Endothelial cell of umbilical vein (primary cell): ENCODE measurements at regions not wholly inside any gene's neighbourhood (a gene's known extent, or its start where the extent isn't known, plus 50 kb on each side); places are given as distances from the start of the nearest gene placed in this dataset.

Source experiments
- CTCF ChIP-seq, 2 donors: IDR thresholded peaks; 1 replicate in 1 of 2; 2 replicates in 1 of 2; pipeline ENCODE4 v1.5.1; 2011; ENCODE audit warnings: low read length in 2 of 2, mild to moderate bottlenecking in 2 of 2, moderate library complexity in 2 of 2, control low read depth in 1 of 2, inconsistent platforms in 1 of 2, low read depth in 1 of 2; ENCODE audit not compliant: insufficient read depth in 1 of 2; ENCODE audit errors: extremely low read depth in 1 of 2
- EZH2 ChIP-seq: IDR thresholded peaks from 2 replicates; pipeline ENCODE4 v1.6.1; 2012; ENCODE audit warnings: borderline replicate concordance, low read depth, mild to moderate bottlenecking, moderate library complexity, low read length, inconsistent platforms; ENCODE audit not compliant: severe bottlenecking
- MAX ChIP-seq: IDR thresholded peaks from 2 replicates; pipeline ENCODE4 v1.6.1; 2011; ENCODE audit not compliant: insufficient read depth, insufficient read length
- POLR2A ChIP-seq: IDR thresholded peaks from 2 replicates; pipeline ENCODE4 v1.6.1; 2012; ENCODE audit warnings: low read depth, mild to moderate bottlenecking, control low read depth, low read length
- POLR2AphosphoS5 ChIP-seq: IDR thresholded peaks from 2 replicates; pipeline ENCODE4 v1.6.1; 2012; ENCODE audit warnings: low read depth, mild to moderate bottlenecking, control low read depth, low read length, moderate library complexity; ENCODE audit not compliant: insufficient read depth

GRCh38 chr6:127030111-127030510 is 88.4 kb upstream of the RSPO3 start:
- no peak for TF ChIP-seq CTCF (IDR thresholded peaks at IDR 0.05; ENCODE audit: extremely low read depth in 1 of 2, insufficient read depth in 1 of 2, low read depth in 1 of 2, low read length in 2 of 2)
- no peak for TF ChIP-seq POLR2A
- TF ChIP-seq MAX = no peak
- no peak for TF ChIP-seq EZH2
- TF ChIP-seq POLR2AphosphoS5 = no peak
